AG09319 (cell line): ENCODE measurements at regions not wholly inside any gene's neighbourhood (a gene's known extent, or its start where the extent isn't known, plus 50 kb on each side); places are given as distances from the start of the nearest gene placed in this dataset.

ENCODE experiments used
- DNase-seq: peaks from one replicate; pipeline ENCODE4 v3.0.0-alpha.2; 2010; ENCODE audit warnings: low read depth; ENCODE audit errors: extremely low read depth
- CTCF ChIP-seq: IDR thresholded peaks from 2 replicates; pipeline ENCODE4 v1.5.1; 2011; ENCODE audit warnings: low read depth, mild to moderate bottlenecking, inconsistent platforms, low read length, moderate library complexity

GRCh38 chr5:39494107-39494510 lies 69.3 kb upstream of the DAB2 start:
- peak; percentile 92 for DNase-seq
- TF ChIP-seq CTCF: no peak

- TF ChIP-seq CTCF: no peak
- no peak for DNase-seq
Observed at GRCh38 chr5:39491210-39491609, 66.4 kb upstream of the DAB2 start.

- no peak for DNase-seq
- TF ChIP-seq CTCF: no peak
Observed at GRCh38 chr5:39489263-39489662, 64.5 kb upstream of the DAB2 start.

- TF ChIP-seq CTCF: no peak
- no peak for DNase-seq
Observed at GRCh38 chr5:39486790-39487189, 62.0 kb upstream of the DAB2 start.

GRCh38 chr5:39486361-39486760 lies 61.6 kb upstream of the DAB2 start:
- no peak for DNase-seq
- TF ChIP-seq CTCF: no peak

GRCh38 chr5:39485079-39485478 lies 60.3 kb upstream of the DAB2 start:
- DNase-seq: no peak
- TF ChIP-seq CTCF: no peak

- DNase-seq: no peak
- no peak for TF ChIP-seq CTCF
Observed at GRCh38 chr5:39484673-39485072, 59.9 kb upstream of the DAB2 start.
